Fibroblast of lung (primary cell): ENCODE measurements at regions not wholly inside any gene's neighbourhood (a gene's known extent, or its start where the extent isn't known, plus 50 kb on each side); places are given as distances from the start of the nearest gene placed in this dataset.

Source experiments
- DNase-seq, 2 donors: peaks; one replicate each; pipeline versions ENCODE4 v3.0.0 to v3.0.0-alpha.2; 2010; ENCODE audit warnings: low read depth in 2 of 2
- H2AFZ ChIP-seq: 2 replicates; pipeline ENCODE4 v1.5.1; 2012; ENCODE audit warnings: low read length, control low read depth, inconsistent platforms
- H3K27ac ChIP-seq: 2 replicates; pipeline ENCODE4 v1.5.1; 2011; ENCODE audit warnings: low read length, control low read depth; ENCODE audit not compliant: insufficient read depth
- H3K27me3 ChIP-seq: 2 replicates; pipeline ENCODE4 v1.5.1; 2011; ENCODE audit warnings: mild to moderate bottlenecking, low read length; ENCODE audit not compliant: control insufficient read depth, insufficient read depth
- H3K36me3 ChIP-seq: 2 replicates; pipeline ENCODE4 v1.5.1; 2011; ENCODE audit warnings: low read length; ENCODE audit not compliant: control insufficient read depth, insufficient read depth
- H3K4me1 ChIP-seq: 2 replicates; pipeline ENCODE4 v1.5.1; 2011; ENCODE audit warnings: low read length; ENCODE audit not compliant: control insufficient read depth, insufficient read depth; ENCODE audit errors: extremely low read depth
- H3K4me2 ChIP-seq: 2 replicates; pipeline ENCODE4 v1.5.1; 2011; ENCODE audit warnings: low read length, control low read depth; ENCODE audit not compliant: insufficient read depth; ENCODE audit errors: extremely low read depth
- H3K4me3 ChIP-seq, 4 experiments: fragments of 200-600 bp in 1 of 4; sonication (generic) in 1 of 4; replicated peaks in 1 of 4; 2 replicates each; pipeline ENCODE4 v1.5.1; 2011 to 2016; ENCODE audit warnings: low read length in 4 of 4, low read depth in 3 of 4, mild to moderate bottlenecking in 3 of 4, control low read depth in 2 of 4, inconsistent platforms in 1 of 4, mixed read lengths in 1 of 4; ENCODE audit not compliant: insufficient read depth in 1 of 4; ENCODE audit errors: control extremely low read depth in 1 of 4
- H3K79me2 ChIP-seq: 2 replicates; pipeline ENCODE4 v1.5.1; 2012; ENCODE audit warnings: mild to moderate bottlenecking, low read length, inconsistent platforms; ENCODE audit not compliant: control insufficient read depth, insufficient read depth
- H3K9ac ChIP-seq: 2 replicates; pipeline ENCODE4 v1.5.1; 2011; ENCODE audit warnings: mild to moderate bottlenecking, low read length, control low read depth; ENCODE audit not compliant: insufficient read depth
- H3K9me3 ChIP-seq: 2 replicates; pipeline ENCODE4 v1.5.1; 2012; ENCODE audit warnings: low read depth, low read length; ENCODE audit not compliant: control insufficient read depth, insufficient read depth
- H4K20me1 ChIP-seq: 2 replicates; pipeline ENCODE4 v1.5.1; 2011; ENCODE audit warnings: low read length; ENCODE audit not compliant: control insufficient read depth, insufficient read depth; ENCODE audit errors: extremely low read depth
- EZH2 ChIP-seq: IDR thresholded peaks from 2 replicates; pipeline ENCODE4 v1.5.1; 2012; ENCODE audit warnings: low read length, control low read depth, mild to moderate bottlenecking; ENCODE audit errors: missing control alignments
- TF ChIP-seq, protein P1 (sequence below), 2 donors: IDR thresholded peaks in 1 of 2; conservative IDR thresholded peaks in 1 of 2; 1 replicate in 1 of 2; 2 replicates in 1 of 2; pipeline ENCODE4 v1.5.1; 2011 to 2012; ENCODE audit warnings: low read length in 2 of 2, control low read depth in 1 of 2, inconsistent platforms in 1 of 2, low read depth in 1 of 2, mild to moderate bottlenecking in 1 of 2

DNA sequence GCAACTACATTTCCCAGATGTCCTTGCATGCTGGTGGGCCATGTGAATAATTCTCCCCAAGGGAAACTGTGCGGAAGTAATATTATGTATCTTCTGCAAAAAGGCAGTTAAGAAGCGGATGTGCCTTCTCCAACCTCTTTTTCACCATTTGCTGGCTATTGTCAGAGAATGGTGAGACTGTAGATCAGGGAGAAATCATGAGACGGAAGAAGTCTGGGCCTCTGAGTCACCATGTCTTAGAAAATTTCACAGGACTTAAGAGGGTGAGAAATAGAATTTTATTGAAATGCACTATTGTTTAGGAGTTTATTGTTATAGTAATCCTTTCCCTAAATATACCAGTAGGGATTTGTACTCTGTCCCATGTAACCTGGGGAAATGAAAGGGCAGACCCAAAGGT, 298.7 kb upstream of the ZC3H12C start:
- no peak overlapping the region for H2AFZ ChIP-seq
- TF ChIP-seq EZH2, result no peak
- TF ChIP-seq, protein P1, sequence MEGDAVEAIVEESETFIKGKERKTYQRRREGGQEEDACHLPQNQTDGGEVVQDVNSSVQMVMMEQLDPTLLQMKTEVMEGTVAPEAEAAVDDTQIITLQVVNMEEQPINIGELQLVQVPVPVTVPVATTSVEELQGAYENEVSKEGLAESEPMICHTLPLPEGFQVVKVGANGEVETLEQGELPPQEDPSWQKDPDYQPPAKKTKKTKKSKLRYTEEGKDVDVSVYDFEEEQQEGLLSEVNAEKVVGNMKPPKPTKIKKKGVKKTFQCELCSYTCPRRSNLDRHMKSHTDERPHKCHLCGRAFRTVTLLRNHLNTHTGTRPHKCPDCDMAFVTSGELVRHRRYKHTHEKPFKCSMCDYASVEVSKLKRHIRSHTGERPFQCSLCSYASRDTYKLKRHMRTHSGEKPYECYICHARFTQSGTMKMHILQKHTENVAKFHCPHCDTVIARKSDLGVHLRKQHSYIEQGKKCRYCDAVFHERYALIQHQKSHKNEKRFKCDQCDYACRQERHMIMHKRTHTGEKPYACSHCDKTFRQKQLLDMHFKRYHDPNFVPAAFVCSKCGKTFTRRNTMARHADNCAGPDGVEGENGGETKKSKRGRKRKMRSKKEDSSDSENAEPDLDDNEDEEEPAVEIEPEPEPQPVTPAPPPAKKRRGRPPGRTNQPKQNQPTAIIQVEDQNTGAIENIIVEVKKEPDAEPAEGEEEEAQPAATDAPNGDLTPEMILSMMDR (conservative IDR thresholded peaks at IDR 0.05 in 1 of 2, IDR thresholded peaks at IDR 0.05 in 1 of 2; ENCODE audit: low read depth in 1 of 2, low read length in 2 of 2), result no peak
- DNase-seq, result peak in 1 of 2 donors; percentile 53

DNA sequence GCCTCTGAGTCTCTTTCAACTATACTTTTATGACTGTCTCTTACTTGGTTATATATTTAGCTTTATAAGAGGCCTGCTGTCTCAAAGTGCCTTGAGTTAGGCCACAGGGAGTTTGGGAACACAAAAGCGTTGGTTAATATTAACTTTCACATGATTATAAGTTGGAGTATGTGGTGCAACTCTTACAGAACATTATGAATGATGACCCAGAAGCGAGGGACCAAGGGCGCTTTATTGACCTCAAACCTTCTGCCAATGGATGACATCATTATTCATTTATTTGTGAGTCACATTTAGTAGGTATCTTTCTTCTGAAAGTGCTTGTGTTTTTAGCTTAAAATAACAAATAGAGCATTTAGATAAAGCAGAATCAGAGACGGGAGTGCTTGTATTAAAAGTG, 298.0 kb upstream of the ZC3H12C start:
- Histone ChIP-seq H3K79me2 (no peaks in the 10 kb centered on the region), H3K36me3 (no peaks in the 10 kb centered on the region), H2AFZ (no peak overlapping the region), H3K9ac (no peak overlapping the region), H3K9me3 (no peaks in the 10 kb centered on the region), H3K27me3 (no peaks in the 10 kb centered on the region), H3K4me2 (no peak overlapping the region), H3K4me1 (no peaks in the 10 kb centered on the region), H3K27ac (no peak overlapping the region), H4K20me1 (no peaks in the 10 kb centered on the region), H3K4me3 (no peak overlapping the region)
- peak; percentile 67 to 78 for DNase-seq
- TF ChIP-seq, protein P1 (conservative IDR thresholded peaks at IDR 0.05 in 1 of 2, IDR thresholded peaks at IDR 0.05 in 1 of 2; ENCODE audit: low read depth in 1 of 2, low read length in 2 of 2), result no peak
- TF ChIP-seq EZH2, result no peak

More for the DNA sequence above, 298.7 kb upstream of the ZC3H12C start:
- no peaks in the 10 kb centered on the region for H4K20me1 ChIP-seq
- no peak overlapping the region for H3K4me3 ChIP-seq
- H3K79me2 ChIP-seq, result no peaks in the 10 kb centered on the region
- no peak overlapping the region for H3K27ac ChIP-seq
- H3K4me1 ChIP-seq, result no peaks in the 10 kb centered on the region
- H3K36me3 ChIP-seq, result no peaks in the 10 kb centered on the region
- no peaks in the 10 kb centered on the region for H3K27me3 ChIP-seq
- H3K9ac ChIP-seq, result no peak overlapping the region
- H3K9me3 ChIP-seq, result no peaks in the 10 kb centered on the region
- H3K4me2 ChIP-seq, result no peak overlapping the region

DNA sequence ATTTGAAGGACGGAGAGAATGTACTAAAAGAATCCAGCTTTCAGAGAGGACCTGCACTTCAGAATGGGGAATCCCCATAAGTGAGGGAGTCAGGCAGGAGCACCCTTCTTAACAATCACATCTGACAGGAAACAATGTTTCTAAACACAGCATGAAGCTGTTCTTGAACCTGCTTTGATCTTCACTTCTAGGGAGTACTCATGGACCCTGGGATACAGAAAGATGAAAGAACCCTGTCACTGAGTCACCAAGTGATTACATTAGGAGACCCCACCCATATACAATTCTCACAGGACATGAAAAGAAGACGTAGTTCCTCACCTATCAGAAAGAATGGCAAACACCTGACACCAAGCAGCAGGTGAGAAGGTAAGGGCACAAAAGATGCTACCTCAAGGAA, 296.9 kb upstream of the ZC3H12C start:
- H3K27me3 ChIP-seq, result no peaks in the 10 kb centered on the region
- no peaks in the 10 kb centered on the region for H3K36me3 ChIP-seq
- no peaks in the 10 kb centered on the region for H4K20me1 ChIP-seq
- H3K4me2 ChIP-seq, result no peak overlapping the region
- no peak overlapping the region for H3K9ac ChIP-seq
- no peak overlapping the region for H3K27ac ChIP-seq
- TF ChIP-seq EZH2, result no peak
- TF ChIP-seq, protein P1 (conservative IDR thresholded peaks at IDR 0.05 in 1 of 2, IDR thresholded peaks at IDR 0.05 in 1 of 2; ENCODE audit: low read depth in 1 of 2, low read length in 2 of 2), result no peak
- no peak overlapping the region for H3K4me3 ChIP-seq
- H2AFZ ChIP-seq, result no peak overlapping the region
- H3K4me1 ChIP-seq, result no peaks in the 10 kb centered on the region
- H3K9me3 ChIP-seq, result no peaks in the 10 kb centered on the region
- H3K79me2 ChIP-seq, result no peaks in the 10 kb centered on the region
- DNase-seq, result no peak
